OCI-LY1 (cell line): ENCODE measurements at regions not wholly inside any gene's neighbourhood (a gene's known extent, or its start where the extent isn't known, plus 50 kb on each side); places are given as distances from the start of the nearest gene placed in this dataset.

Experiments used
- H2AFZ ChIP-seq: fragments of 200-600 bp; sonication (generic), shearing (Covaris generic); 2 replicates; pipeline ENCODE4 v1.6.0; 2014; ENCODE audit warnings: antibody characterized with exemption, mild to moderate bottlenecking, low read length
- H3F3A ChIP-seq: fragments of 200-600 bp; sonication (generic), shearing (Covaris generic); 2 replicates; pipeline ENCODE4 v1.6.0; 2014; ENCODE audit warnings: mild to moderate bottlenecking, antibody characterized with exemption, low read length, moderate library complexity; ENCODE audit not compliant: insufficient read depth
- H3K27ac ChIP-seq: fragments of 200-600 bp; sonication (generic); 2 replicates; pipeline ENCODE4 v1.5.1; 2014; ENCODE audit warnings: low read length, mixed run types, mild to moderate bottlenecking, low read depth; ENCODE audit not compliant: poor library complexity, severe bottlenecking
- H3K27me3 ChIP-seq: fragments of 200-600 bp; sonication (generic); 2 replicates; pipeline ENCODE4 v1.6.0; 2014; ENCODE audit warnings: antibody characterized with exemption, mild to moderate bottlenecking, low read length, moderate library complexity; ENCODE audit not compliant: insufficient read depth
- H3K36me3 ChIP-seq: fragments of 200-600 bp; sonication (generic); 2 replicates; pipeline ENCODE4 v1.6.1; 2014; ENCODE audit warnings: mild to moderate bottlenecking, antibody characterized with exemption, low read length, moderate library complexity, mixed read lengths; ENCODE audit not compliant: insufficient read depth
- H3K4me1 ChIP-seq: fragments of 200-600 bp; sonication (generic); 2 replicates; pipeline ENCODE4 v1.5.1; 2014; ENCODE audit warnings: mild to moderate bottlenecking, low read length, moderate library complexity; ENCODE audit not compliant: insufficient read depth, severe bottlenecking
- H3K4me2 ChIP-seq: fragments of 200-600 bp; sonication (generic), shearing (Covaris generic); 2 replicates; pipeline ENCODE4 v1.6.1; 2014; ENCODE audit warnings: low read length
- H3K4me3 ChIP-seq: fragments of 200-600 bp; sonication (generic); 2 replicates; pipeline ENCODE4 v1.5.1; 2014; ENCODE audit warnings: low read length, low read depth, mild to moderate bottlenecking, mixed read lengths; ENCODE audit not compliant: poor library complexity, severe bottlenecking
- H3K79me2 ChIP-seq: fragments of 200-600 bp; shearing (Covaris generic); 2 replicates; pipeline ENCODE4 v1.6.1; 2016; ENCODE audit warnings: mixed run types, low read length, mixed read lengths; ENCODE audit not compliant: insufficient read depth
- H3K9ac ChIP-seq: fragments of 200-600 bp; sonication (generic), shearing (Covaris generic); 2 replicates; pipeline ENCODE4 v1.6.1; 2014; ENCODE audit warnings: mild to moderate bottlenecking, low read length, mixed read lengths
- H3K9me2 ChIP-seq: fragments of 200-600 bp; sonication (generic), shearing (Covaris generic); 2 replicates; pipeline ENCODE4 v1.6.1; 2014; ENCODE audit warnings: low read depth, mild to moderate bottlenecking, low read length, mixed read lengths
- H3K9me3 ChIP-seq: fragments of 200-600 bp; shearing (Covaris generic); 2 replicates; pipeline ENCODE4 v1.6.1; 2014; ENCODE audit warnings: low read length, mixed read lengths
- H4K20me1 ChIP-seq: fragments of 200-600 bp; sonication (generic), shearing (Covaris generic); 2 replicates; pipeline ENCODE4 v1.6.0; 2016; ENCODE audit warnings: mild to moderate bottlenecking, low read length; ENCODE audit not compliant: insufficient read depth
- EZH2 ChIP-seq: fragments of 200-600 bp; sonication (generic), shearing (Covaris generic); IDR thresholded peaks from 2 replicates; pipeline ENCODE4 v1.8.0; 2017; ENCODE audit warnings: borderline replicate concordance, mixed run types, mild to moderate bottlenecking, antibody characterized with exemption, low read length, moderate library complexity, mixed read lengths
- TF ChIP-seq, protein P1 (sequence below): fragments of 200-600 bp; sonication (generic), shearing (Covaris generic); IDR thresholded peaks from 2 replicates; pipeline ENCODE4 v1.5.1; 2017; ENCODE audit warnings: mild to moderate bottlenecking, antibody characterized with exemption, low read length, moderate library complexity, mixed read lengths

DNA sequence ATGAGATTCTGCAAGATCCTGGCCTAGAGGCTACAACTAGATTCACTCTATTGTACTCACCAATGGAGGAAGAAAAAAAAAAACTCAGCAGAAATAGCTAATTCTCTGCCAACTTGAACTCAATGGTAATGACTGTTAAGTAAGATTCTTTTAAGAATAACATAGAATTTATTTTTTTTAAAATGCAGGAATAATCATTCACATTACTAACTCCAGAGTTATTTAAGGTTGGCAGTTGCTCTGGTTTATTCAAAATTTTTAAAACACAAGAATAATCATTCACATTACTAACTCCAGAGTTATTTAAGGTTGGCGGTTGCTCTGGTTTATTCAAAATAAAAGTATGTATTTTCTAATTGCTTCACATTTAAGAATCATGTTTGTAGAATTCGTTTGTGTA, 1071.9 kb downstream of the IGSF11 start:
- Histone ChIP-seq H3K79me2 (no peaks in the 10 kb centered on the region; the same call in 1 of the 2 replicates), H3K4me3 (no peak overlapping the region), H3K36me3 (no peaks in the 10 kb centered on the region), H3K27ac (no peak overlapping the region), H3K9me2 (no peaks in the 10 kb centered on the region), H3K27me3 (no peaks in the 10 kb centered on the region), H2AFZ (no peak overlapping the region), H3K4me2 (no peak overlapping the region), H3K4me1 (no peaks in the 10 kb centered on the region), H3K9ac (no peak overlapping the region), H4K20me1 (no peaks in the 10 kb centered on the region), H3K9me3 (no peaks in the 10 kb centered on the region), H3F3A (no peaks in the 10 kb centered on the region)
- TF ChIP-seq, protein P1, sequence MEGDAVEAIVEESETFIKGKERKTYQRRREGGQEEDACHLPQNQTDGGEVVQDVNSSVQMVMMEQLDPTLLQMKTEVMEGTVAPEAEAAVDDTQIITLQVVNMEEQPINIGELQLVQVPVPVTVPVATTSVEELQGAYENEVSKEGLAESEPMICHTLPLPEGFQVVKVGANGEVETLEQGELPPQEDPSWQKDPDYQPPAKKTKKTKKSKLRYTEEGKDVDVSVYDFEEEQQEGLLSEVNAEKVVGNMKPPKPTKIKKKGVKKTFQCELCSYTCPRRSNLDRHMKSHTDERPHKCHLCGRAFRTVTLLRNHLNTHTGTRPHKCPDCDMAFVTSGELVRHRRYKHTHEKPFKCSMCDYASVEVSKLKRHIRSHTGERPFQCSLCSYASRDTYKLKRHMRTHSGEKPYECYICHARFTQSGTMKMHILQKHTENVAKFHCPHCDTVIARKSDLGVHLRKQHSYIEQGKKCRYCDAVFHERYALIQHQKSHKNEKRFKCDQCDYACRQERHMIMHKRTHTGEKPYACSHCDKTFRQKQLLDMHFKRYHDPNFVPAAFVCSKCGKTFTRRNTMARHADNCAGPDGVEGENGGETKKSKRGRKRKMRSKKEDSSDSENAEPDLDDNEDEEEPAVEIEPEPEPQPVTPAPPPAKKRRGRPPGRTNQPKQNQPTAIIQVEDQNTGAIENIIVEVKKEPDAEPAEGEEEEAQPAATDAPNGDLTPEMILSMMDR = no peak
- no peak for TF ChIP-seq EZH2

DNA sequence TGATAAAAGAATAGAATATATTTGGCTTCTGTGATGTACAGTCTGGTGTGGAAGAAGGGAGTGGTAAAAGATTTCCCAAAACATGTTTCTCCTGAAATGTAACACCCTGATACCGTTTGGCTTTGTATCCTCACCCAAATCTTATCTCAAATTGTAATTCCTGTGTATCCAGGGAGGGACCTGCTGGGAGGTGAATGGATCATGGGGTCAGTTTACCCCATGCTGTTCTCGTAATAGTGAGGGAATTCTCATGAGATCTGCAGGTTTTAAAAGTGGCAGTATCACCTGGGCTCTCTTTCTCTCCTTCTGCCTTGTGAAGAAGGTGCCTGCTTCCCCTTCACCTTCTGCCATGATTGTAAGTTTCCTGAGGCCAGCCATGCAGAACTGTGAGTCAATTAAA, 1070.8 kb downstream of the IGSF11 start:
- no peaks in the 10 kb centered on the region for H3K27me3 ChIP-seq
- no peaks in the 10 kb centered on the region for H3K4me1 ChIP-seq
- no peak overlapping the region for H3K4me2 ChIP-seq
- no peaks in the 10 kb centered on the region for H3K9me2 ChIP-seq
- H3K27ac ChIP-seq = no peak overlapping the region
- no peak overlapping the region for H2AFZ ChIP-seq
- H3K36me3 ChIP-seq = no peaks in the 10 kb centered on the region
- H3K4me3 ChIP-seq = no peak overlapping the region
- no peaks in the 10 kb centered on the region for H3K9me3 ChIP-seq
- TF ChIP-seq EZH2 = no peak
- TF ChIP-seq, protein P1 = no peak
- H4K20me1 ChIP-seq = no peaks in the 10 kb centered on the region
- no peak overlapping the region for H3K9ac ChIP-seq
- no peaks in the 10 kb centered on the region for H3K79me2 ChIP-seq
- no peaks in the 10 kb centered on the region for H3F3A ChIP-seq

GRCh38 chr3:117964814-117965213, 1069.8 kb downstream of the IGSF11 start:
- H3K36me3 ChIP-seq = no peaks in the 10 kb centered on the region
- no peaks in the 10 kb centered on the region for H3K79me2 ChIP-seq
- H3K27ac ChIP-seq = no peak overlapping the region
- no peaks in the 10 kb centered on the region for H3K4me1 ChIP-seq
- H4K20me1 ChIP-seq = no peaks in the 10 kb centered on the region
- no peaks in the 10 kb centered on the region for H3K9me2 ChIP-seq
- H3K27me3 ChIP-seq = no peaks in the 10 kb centered on the region
- no peak for TF ChIP-seq EZH2
- TF ChIP-seq, protein P1 = no peak
- no peak overlapping the region for H3K4me3 ChIP-seq
- H3K9me3 ChIP-seq = no peaks in the 10 kb centered on the region
- no peak overlapping the region for H3K9ac ChIP-seq
- no peak overlapping the region for H2AFZ ChIP-seq
- H3F3A ChIP-seq = no peaks in the 10 kb centered on the region
- no peak overlapping the region for H3K4me2 ChIP-seq
